ENCODE measurements at regions not wholly inside any gene's neighbourhood (a gene's known extent, or its start where the extent isn't known, plus 50 kb on each side); places are given as distances from the start of the nearest gene placed in this dataset.
"Not testable (repeated sequence)": the region's sequence is repeated elsewhere in the genome, so short reads cannot be mapped to it uniquely, and the experiment has no call there.

- not testable (repeated sequence) for H3K4me3 ChIP-seq (ENCODE audit: low read depth, low read length); H3K4me2 ChIP-seq (ENCODE audit: low read length); H3K27ac ChIP-seq; H3K9ac ChIP-seq; H3K4me1 ChIP-seq; H3K79me2 ChIP-seq; H3K9me3 ChIP-seq (ENCODE audit: control insufficient read depth, low read length); H3K36me3 ChIP-seq (ENCODE audit: control insufficient read depth, insufficient read depth, low read length); H2AFZ ChIP-seq; H3K27me3 ChIP-seq (ENCODE audit: control insufficient read depth, insufficient read depth, low read length)
Observed at GRCh38 chr1:43090157-43090556, 81.9 kb downstream of the EBNA1BP2 start.

DNA sequence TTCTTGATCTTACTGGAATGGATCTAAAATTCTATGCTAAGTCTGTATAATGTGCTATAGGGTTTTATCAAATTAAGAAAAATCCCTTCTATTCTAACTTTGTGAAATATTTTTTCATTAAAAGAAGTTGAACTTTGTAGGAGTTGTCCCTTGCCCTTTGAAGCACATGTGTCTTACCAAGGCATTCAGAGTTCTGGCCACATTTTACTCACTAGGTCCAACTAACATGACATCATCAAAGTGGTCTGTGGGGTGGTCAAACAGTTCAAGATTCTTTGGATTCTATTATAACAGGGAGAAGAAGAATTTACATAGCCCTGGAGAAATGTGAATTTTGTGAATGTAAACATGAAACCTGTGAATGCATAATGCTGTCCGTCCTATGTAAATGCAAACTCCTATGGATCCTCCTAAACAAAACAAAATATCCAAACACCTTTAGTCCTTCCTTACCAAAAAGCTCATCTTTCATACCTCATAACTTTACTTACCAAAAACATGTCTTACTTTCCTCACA, 88.7 kb downstream of the EBNA1BP2 start:
- Histone ChIP-seq H3K36me3 (ENCODE audit: control insufficient read depth, insufficient read depth, low read length) (no peaks in the 10 kb centered on the region), H3K79me2 (no peaks in the 10 kb centered on the region), H3K27me3 (ENCODE audit: control insufficient read depth, insufficient read depth, low read length) (no peaks in the 10 kb centered on the region), H3K27ac (no peak overlapping the region), H3K4me1 (no peaks in the 10 kb centered on the region), H3K9ac (no peak overlapping the region), H3K4me3 (ENCODE audit: low read depth, low read length) (no peak overlapping the region), H3K4me2 (ENCODE audit: low read length) (no peak overlapping the region), H3K9me3 (ENCODE audit: control insufficient read depth, low read length) (no peaks in the 10 kb centered on the region), H2AFZ (no peak overlapping the region)
- TF ChIP-seq, protein P1, sequence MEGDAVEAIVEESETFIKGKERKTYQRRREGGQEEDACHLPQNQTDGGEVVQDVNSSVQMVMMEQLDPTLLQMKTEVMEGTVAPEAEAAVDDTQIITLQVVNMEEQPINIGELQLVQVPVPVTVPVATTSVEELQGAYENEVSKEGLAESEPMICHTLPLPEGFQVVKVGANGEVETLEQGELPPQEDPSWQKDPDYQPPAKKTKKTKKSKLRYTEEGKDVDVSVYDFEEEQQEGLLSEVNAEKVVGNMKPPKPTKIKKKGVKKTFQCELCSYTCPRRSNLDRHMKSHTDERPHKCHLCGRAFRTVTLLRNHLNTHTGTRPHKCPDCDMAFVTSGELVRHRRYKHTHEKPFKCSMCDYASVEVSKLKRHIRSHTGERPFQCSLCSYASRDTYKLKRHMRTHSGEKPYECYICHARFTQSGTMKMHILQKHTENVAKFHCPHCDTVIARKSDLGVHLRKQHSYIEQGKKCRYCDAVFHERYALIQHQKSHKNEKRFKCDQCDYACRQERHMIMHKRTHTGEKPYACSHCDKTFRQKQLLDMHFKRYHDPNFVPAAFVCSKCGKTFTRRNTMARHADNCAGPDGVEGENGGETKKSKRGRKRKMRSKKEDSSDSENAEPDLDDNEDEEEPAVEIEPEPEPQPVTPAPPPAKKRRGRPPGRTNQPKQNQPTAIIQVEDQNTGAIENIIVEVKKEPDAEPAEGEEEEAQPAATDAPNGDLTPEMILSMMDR (IDR thresholded peaks at IDR 0.05): no peak

- Histone ChIP-seq H3K27me3 (ENCODE audit: control insufficient read depth, insufficient read depth, low read length) (no peaks in the 10 kb centered on the region), H3K79me2 (no peaks in the 10 kb centered on the region), H3K9ac (no peak overlapping the region), H3K27ac (no peak overlapping the region), H3K4me1 (no peaks in the 10 kb centered on the region), H3K4me3 (ENCODE audit: low read depth, low read length) (no peak overlapping the region), H3K4me2 (ENCODE audit: low read length) (no peak overlapping the region), H3K9me3 (ENCODE audit: control insufficient read depth, low read length) (no peaks in the 10 kb centered on the region), H3K36me3 (ENCODE audit: control insufficient read depth, insufficient read depth, low read length) (no peaks in the 10 kb centered on the region), H2AFZ (no peak overlapping the region)
- TF ChIP-seq, protein P1 (IDR thresholded peaks at IDR 0.05): no peak
Observed at GRCh38 chr1:43082740-43083139, 89.3 kb downstream of the EBNA1BP2 start.

GRCh38 chr1:43077273-43077672, 94.8 kb downstream of the EBNA1BP2 start:
- Histone ChIP-seq H3K4me1 (peaks cover 2% of the 10 kb centered on the region), H3K27ac (no peak overlapping the region), H3K9me3 (ENCODE audit: control insufficient read depth, low read length) (no peaks in the 10 kb centered on the region), H3K9ac (no peak overlapping the region), H2AFZ (no peak overlapping the region), H3K4me3 (ENCODE audit: low read depth, low read length) (no peak overlapping the region), H3K27me3 (ENCODE audit: control insufficient read depth, insufficient read depth, low read length) (no peaks in the 10 kb centered on the region), H3K79me2 (no peaks in the 10 kb centered on the region), H3K36me3 (ENCODE audit: control insufficient read depth, insufficient read depth, low read length) (no peaks in the 10 kb centered on the region), H3K4me2 (ENCODE audit: low read length) (no peak overlapping the region)
- TF ChIP-seq, protein P1 (IDR thresholded peaks at IDR 0.05): no peak

DNA sequence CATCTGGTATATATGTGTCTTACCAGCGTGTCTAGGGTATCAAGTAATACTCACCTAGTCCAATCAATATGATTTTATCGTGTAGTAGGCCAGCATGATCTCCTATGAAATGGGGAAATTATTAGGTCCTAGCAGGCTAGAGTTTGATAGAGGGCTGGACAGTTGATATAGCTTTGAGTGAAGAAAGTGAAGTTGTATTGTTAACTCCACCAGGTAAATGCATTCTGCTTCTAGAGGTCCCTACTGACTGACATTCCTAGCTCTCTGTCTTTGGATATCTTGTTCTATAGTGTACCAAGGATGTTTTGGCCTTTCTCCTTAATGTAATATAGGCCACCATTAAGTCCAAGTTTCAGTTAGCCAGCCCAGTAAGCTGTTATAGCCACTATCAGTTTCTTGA, 97.4 kb downstream of the EBNA1BP2 start:
- Histone ChIP-seq H3K4me3 (ENCODE audit: low read depth, low read length) (no peak overlapping the region), H3K4me1 (peaks cover 2% of the 10 kb centered on the region), H3K79me2 (no peaks in the 10 kb centered on the region)

More for the DNA sequence above, 97.4 kb downstream of the EBNA1BP2 start:
- Histone ChIP-seq H3K27me3 (ENCODE audit: control insufficient read depth, insufficient read depth, low read length) (no peaks in the 10 kb centered on the region), H3K4me2 (ENCODE audit: low read length) (no peak overlapping the region), H3K9ac (no peak overlapping the region), H3K27ac (no peak overlapping the region), H3K36me3 (ENCODE audit: control insufficient read depth, insufficient read depth, low read length) (no peaks in the 10 kb centered on the region), H2AFZ (no peak overlapping the region), H3K9me3 (ENCODE audit: control insufficient read depth, low read length) (no peaks in the 10 kb centered on the region)
- TF ChIP-seq, protein P1 (IDR thresholded peaks at IDR 0.05): no peak

All from parathyroid adenoma (tissue), 2 donors.